Smooth muscle cell (in vitro differentiated cells): ENCODE measurements at regions not wholly inside any gene's neighbourhood (a gene's known extent, or its start where the extent isn't known, plus 50 kb on each side); places are given as distances from the start of the nearest gene placed in this dataset.

ENCODE experiments used
- DNase-seq: peaks from one replicate; lab custom pipeline; 2025; ENCODE audit not compliant: unreplicated experiment; lab: John Stamatoyannopoulos, UW
- H2AFZ ChIP-seq: fragments of 200-600 bp; sonication (generic); 2 replicates; pipeline ENCODE4 v1.6.0; 2016; ENCODE audit warnings: antibody characterized with exemption, low read depth, mild to moderate bottlenecking
- H3F3A ChIP-seq: fragments of 200-600 bp; sonication (generic); 2 replicates; pipeline ENCODE4 v1.6.0; 2017; ENCODE audit warnings: antibody characterized with exemption, low read depth
- H3K27ac ChIP-seq: fragments of 200-600 bp; sonication (generic); 2 replicates; pipeline ENCODE4 v1.5.1; 2016; ENCODE audit warnings: low read depth, mild to moderate bottlenecking
- H3K27me3 ChIP-seq: fragments of 200-600 bp; sonication (generic); 2 replicates; pipeline ENCODE4 v1.6.1; 2016; ENCODE audit warnings: low read depth, mild to moderate bottlenecking
- H3K36me3 ChIP-seq: fragments of 200-600 bp; sonication (generic); 2 replicates; pipeline ENCODE4 v1.5.1; 2016; ENCODE audit warnings: low read depth
- H3K4me1 ChIP-seq: fragments of 200-600 bp; sonication (generic); 2 replicates; pipeline ENCODE4 v1.5.1; 2016; ENCODE audit warnings: low read depth
- H3K4me2 ChIP-seq: fragments of 200-600 bp; sonication (generic); 2 replicates; pipeline ENCODE4 v1.6.0; 2016; ENCODE audit warnings: mild to moderate bottlenecking
- H3K4me3 ChIP-seq: fragments of 200-600 bp; sonication (generic); 2 replicates; pipeline ENCODE4 v1.5.1; 2016; ENCODE audit warnings: mild to moderate bottlenecking
- H3K79me2 ChIP-seq: fragments of 200-600 bp; sonication (generic); 2 replicates; pipeline ENCODE4 v1.6.0; 2016; ENCODE audit warnings: low read depth, mild to moderate bottlenecking
- H3K9ac ChIP-seq: fragments of 200-600 bp; sonication (generic); 2 replicates; pipeline ENCODE4 v1.6.0; 2016; ENCODE audit warnings: low read depth
- H3K9me3 ChIP-seq: fragments of 200-600 bp; sonication (generic); replicated peaks from 2 replicates; pipeline ENCODE4 v1.5.1; 2016; ENCODE audit warnings: low read depth
- H4K20me1 ChIP-seq: fragments of 200-600 bp; sonication (generic); 2 replicates; pipeline ENCODE4 v1.6.0; 2016; ENCODE audit warnings: low read depth
- WGBS: methylation state at CpG from one replicate; pipeline ENCODE4 v1.1.7; 2016; ENCODE audit warnings: low lambda C conversion rate; 5-methylcytosine and 5-hydroxymethylcytosine counted together
- TF ChIP-seq, protein P1 (sequence below): fragments of 200-600 bp; sonication (generic); IDR thresholded peaks from 2 replicates; pipeline ENCODE4 v1.5.1; 2017; ENCODE audit warnings: borderline replicate concordance, mild to moderate bottlenecking, antibody characterized with exemption; ENCODE audit not compliant: insufficient read depth, poor library complexity, severe bottlenecking

DNA sequence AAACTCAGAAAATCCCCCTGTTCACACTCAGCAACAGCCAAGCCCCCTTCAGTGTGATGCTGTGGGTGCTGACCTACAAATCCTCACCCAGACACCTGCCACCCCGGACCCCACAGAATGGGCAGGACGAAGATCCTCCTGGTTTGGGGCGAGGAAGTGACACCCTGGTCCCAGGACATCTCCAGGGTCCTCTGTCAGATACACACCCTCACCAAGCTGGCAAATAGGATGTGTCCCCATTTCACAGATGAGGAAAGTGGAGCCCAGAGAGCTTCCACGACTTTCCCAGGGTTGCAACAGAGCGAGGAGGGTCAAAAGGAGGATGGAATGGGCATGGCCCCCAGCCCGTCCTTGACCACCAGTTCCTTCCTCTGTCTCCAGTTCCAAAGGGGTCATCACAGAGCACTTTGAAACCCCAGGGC, 92.0 kb upstream of the AFDN start:
- no peaks in the 10 kb centered on the region for H3K9me3 ChIP-seq

DNA sequence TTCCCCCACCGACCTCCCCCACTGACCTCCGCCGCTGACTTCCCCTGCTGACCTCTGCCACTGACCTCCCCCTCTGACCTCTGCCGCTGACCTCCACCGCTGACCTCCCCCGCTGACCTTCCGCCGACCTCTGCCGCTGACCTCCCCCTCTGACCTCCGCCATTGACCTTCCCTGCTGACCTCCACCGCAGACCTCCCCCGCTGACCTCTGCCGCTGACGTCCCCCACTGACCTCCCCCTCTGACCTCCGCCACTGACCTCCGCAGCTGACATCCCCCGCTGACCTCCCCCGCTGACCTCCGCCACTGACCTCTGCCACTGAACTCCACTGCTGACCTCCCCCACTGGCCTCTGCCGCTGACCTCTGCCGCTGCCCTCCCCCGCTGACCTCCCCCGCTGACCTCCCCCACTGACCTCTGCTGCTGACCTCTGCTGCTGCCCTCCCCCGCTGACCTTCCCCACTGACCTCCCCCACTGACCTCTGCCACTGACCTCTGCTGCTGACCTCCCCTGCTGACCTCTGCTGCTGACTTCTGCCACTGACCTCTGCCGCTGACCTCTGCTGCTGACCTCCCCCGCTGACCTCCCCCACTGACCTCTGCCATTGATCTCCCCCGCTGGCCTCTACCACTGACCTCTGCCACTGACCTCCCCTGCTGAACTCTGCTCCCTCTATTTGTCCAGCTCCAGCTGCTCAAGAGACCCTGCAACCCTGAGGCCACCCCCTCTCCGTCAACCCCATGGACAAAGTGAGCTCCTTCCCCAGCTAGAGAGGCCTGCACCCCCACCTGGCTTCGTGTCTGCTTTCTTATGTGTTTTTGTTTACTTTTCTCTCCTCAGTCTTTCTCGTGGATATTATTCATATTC, 91.4 kb upstream of the AFDN start:
- Histone ChIP-seq H3K9ac (no peak overlapping the region), H3K9me3 (no peaks in the 10 kb centered on the region), H4K20me1 (no peaks in the 10 kb centered on the region), H3K79me2 (no peaks in the 10 kb centered on the region), H3K4me2 (no peak overlapping the region), H3K27me3 (no peaks in the 10 kb centered on the region), H2AFZ (no peak overlapping the region), H3K36me3 (no peaks in the 10 kb centered on the region), H3K4me3 (no peak overlapping the region), H3F3A (no peaks in the 10 kb centered on the region), H3K27ac (no peak overlapping the region), H3K4me1 (no peaks in the 10 kb centered on the region)
- no peak for DNase-seq
- TF ChIP-seq, protein P1, sequence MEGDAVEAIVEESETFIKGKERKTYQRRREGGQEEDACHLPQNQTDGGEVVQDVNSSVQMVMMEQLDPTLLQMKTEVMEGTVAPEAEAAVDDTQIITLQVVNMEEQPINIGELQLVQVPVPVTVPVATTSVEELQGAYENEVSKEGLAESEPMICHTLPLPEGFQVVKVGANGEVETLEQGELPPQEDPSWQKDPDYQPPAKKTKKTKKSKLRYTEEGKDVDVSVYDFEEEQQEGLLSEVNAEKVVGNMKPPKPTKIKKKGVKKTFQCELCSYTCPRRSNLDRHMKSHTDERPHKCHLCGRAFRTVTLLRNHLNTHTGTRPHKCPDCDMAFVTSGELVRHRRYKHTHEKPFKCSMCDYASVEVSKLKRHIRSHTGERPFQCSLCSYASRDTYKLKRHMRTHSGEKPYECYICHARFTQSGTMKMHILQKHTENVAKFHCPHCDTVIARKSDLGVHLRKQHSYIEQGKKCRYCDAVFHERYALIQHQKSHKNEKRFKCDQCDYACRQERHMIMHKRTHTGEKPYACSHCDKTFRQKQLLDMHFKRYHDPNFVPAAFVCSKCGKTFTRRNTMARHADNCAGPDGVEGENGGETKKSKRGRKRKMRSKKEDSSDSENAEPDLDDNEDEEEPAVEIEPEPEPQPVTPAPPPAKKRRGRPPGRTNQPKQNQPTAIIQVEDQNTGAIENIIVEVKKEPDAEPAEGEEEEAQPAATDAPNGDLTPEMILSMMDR, result no peak
- WGBS, result 78% methylated on average over 4 of the region's 30 CpGs

More for the DNA sequence above, 92.0 kb upstream of the AFDN start:
- Histone ChIP-seq H3K4me3 (no peak overlapping the region), H2AFZ (no peak overlapping the region), H3K36me3 (no peaks in the 10 kb centered on the region), H3K27ac (no peak overlapping the region), H4K20me1 (no peaks in the 10 kb centered on the region), H3K9ac (no peak overlapping the region), H3K27me3 (no peaks in the 10 kb centered on the region), H3K79me2 (no peaks in the 10 kb centered on the region), H3F3A (no peaks in the 10 kb centered on the region), H3K4me1 (no peaks in the 10 kb centered on the region), H3K4me2 (no peak overlapping the region)
- TF ChIP-seq, protein P1, result no peak
- no peak for DNase-seq
- WGBS, result 95% methylated on average over 6 of the region's 6 CpGs

DNA sequence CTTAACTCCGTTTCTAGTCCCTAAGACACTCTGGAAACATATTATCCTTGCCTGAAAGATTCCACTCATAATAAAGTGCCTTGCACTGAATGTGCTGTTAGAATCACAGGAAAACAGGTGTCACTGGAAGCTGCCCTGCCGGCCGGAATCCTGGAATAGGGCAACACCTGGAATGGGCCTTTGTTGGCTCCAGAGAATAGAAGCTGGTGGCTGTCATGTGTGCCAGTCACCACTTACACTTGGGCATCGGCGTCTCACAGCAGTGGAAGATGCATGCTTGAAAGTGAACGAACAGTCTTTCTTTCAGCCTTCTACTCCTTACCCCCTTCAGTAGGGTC, 90.8 kb upstream of the AFDN start:
- Histone ChIP-seq H3K9me3 (no peaks in the 10 kb centered on the region), H3F3A (no peaks in the 10 kb centered on the region), H3K4me3 (no peak overlapping the region), H3K4me1 (no peaks in the 10 kb centered on the region), H3K27ac (no peak overlapping the region), H4K20me1 (no peaks in the 10 kb centered on the region), H3K4me2 (no peak overlapping the region), H3K79me2 (no peaks in the 10 kb centered on the region), H3K36me3 (no peaks in the 10 kb centered on the region), H2AFZ (no peak overlapping the region), H3K9ac (no peak overlapping the region), H3K27me3 (no peaks in the 10 kb centered on the region)
- WGBS, result 88% methylated on average over 6 of the region's 6 CpGs
- DNase-seq, result no peak
- TF ChIP-seq, protein P1, result no peak
